Activated gamma-delta T cell treated with anti-CD3 and anti-CD28 coated beads, Interleukin-2, amount 50 U/mL, for 16 hours (primary cell): ENCODE measurements at regions not wholly inside any gene's neighbourhood (a gene's known extent, or its start where the extent isn't known, plus 50 kb on each side); places are given as distances from the start of the nearest gene placed in this dataset.

Experiments
- DNase-seq: peaks from one replicate; pipeline ENCODE4 v3.0.0-alpha.2; 2020; ENCODE audit warnings: low read depth

DNA sequence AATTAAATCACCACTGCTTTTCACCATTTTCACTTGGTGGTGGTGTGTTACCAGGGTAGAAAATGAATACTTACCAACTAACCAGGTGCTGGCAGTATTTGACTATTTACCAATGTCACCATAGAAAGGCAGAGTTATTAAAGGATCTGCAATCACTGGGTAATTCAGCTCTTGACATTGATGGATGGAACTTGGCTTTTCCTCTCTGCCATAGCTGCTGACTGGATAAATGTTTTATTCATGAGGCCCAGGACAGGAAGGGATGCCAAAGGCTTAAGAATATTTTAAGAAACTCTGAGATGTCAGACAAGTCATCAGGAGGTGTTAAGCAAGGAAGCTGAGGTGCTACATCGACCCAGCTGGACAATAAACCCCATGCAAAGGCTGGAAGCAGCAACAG is 495.5 kb upstream of the CFAP20DC start:
- DNase-seq: no peak

DNA sequence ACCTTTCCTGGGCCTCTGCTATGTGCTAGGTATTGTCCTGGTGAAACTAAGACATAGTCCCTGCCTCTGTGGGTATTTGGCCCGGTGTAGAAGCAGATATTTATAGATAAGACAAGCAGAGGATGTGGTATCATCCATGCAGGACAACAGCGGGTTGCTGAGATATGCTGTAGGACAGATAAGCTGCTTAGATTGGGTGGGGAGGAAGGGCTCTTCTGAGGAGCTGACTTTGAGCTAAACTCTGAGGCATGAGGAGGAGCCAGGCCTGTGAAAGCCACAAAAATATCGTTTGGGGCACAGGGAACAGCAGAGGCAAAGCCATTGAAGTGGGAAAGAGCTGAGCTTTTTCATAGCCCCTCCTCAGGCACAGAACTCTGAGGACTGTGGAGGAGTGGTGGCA is 492.5 kb upstream of the CFAP20DC start:
- DNase-seq: no peak

DNA sequence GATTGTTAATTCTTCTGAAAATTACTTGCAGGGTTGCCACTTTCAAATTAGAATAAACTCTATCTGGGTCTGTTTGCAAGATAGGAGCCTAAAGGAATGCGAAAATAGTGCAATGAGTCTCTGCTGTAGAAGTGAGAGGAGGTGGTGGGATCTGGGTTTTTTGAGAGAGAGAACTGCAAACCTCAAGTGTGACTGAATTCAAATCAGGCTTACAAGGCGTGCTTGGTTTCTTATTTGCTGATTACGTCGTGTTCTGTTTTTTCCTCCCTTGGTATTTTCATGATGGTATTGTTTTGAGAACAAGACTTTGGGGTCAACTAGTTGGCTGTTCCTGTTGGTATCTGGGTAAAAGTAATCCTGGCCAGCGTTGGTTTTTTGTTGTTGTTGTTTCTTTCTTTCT is 490.9 kb upstream of the CFAP20DC start:
- no peak for DNase-seq

DNA sequence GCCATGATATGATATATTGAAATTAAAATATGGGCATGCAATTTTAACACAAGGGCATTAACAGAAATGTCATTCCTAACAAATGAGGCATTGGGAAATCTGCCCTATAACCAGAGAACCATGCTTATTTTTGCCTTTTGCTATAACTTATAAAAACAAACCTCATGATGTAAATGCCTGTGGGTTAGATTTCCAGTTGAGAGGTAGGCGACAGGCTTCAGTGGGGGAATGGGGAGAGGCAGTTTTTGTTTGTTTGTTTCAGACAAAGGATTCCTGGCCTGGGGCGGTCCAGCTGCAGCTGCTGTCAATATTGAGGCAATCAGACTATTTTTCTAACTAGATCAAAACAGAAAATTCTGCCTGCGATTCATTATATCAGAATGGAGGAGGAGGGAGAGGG is 490.4 kb upstream of the CFAP20DC start:
- no peak for DNase-seq

DNA sequence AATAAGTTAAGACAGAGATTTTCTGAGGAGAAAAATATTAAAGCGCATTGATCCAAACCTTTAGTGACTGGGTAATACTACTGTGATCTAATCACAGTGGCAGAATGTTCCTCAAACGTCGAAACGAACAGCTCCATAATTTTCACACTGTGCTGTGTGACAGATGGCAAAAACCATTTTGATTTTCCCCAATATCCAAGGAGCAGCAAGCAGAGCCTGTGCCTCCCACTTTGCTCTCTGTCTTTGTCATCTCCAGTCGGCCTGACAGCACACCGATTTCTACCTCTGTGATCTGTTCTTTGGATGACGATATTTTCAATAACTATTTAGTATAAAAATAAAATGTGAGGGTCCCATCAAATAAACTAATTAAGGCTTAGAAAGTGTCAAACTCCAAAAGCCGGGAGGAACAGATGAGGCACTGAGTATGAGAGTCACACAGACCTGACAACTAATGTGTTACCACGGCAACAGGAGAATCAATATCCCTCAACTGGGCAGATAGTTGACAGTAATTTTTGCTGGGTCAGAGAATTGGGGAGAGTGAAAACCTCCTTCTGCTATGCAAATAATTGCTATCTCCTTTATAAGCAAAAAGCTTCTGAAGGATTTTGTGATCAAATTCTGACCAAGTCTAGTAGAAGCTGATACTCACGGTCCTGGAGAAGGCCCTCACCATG is 489.1 kb upstream of the CFAP20DC start:
- no peak for DNase-seq

DNA sequence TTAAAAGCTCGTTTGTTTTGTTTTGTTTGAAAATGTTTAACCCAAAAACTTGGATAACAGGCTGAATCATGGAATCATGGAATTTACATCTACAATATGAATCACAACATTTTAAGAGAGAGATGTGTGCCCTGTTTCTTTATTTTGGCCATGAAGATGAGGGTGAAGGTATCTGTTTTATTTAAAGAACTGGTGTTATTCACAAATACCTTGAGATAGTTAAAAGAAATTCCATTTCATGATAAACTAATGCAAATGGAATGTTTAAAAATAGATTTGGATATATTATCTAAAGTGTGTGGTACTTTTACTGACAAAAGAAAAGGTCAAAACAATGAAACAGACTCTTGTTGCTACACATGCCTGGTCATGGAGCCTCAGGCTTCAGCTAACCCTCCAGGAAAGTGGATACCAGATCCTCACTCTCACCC is 486.0 kb upstream of the CFAP20DC start:
- DNase-seq: no peak

DNA sequence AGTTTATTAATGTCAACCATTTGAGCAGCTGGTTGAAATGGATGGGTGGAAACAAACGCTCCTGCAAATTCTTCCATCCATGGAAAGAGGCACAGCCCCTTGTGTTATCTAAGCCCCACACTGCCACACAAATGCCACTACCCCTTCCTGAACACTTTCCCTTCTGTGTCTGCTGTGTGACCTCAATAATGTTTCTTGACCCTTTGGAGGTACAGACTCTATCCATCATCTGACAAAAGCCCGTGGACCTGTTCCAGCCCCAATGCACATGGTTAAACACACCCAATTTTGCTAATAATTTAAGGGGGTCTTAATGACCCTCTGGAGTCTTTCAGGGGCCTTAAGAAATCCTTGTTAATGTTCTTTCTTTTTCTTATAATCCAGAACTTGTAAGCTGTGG is 482.2 kb upstream of the CFAP20DC start:
- DNase-seq: no peak

DNA sequence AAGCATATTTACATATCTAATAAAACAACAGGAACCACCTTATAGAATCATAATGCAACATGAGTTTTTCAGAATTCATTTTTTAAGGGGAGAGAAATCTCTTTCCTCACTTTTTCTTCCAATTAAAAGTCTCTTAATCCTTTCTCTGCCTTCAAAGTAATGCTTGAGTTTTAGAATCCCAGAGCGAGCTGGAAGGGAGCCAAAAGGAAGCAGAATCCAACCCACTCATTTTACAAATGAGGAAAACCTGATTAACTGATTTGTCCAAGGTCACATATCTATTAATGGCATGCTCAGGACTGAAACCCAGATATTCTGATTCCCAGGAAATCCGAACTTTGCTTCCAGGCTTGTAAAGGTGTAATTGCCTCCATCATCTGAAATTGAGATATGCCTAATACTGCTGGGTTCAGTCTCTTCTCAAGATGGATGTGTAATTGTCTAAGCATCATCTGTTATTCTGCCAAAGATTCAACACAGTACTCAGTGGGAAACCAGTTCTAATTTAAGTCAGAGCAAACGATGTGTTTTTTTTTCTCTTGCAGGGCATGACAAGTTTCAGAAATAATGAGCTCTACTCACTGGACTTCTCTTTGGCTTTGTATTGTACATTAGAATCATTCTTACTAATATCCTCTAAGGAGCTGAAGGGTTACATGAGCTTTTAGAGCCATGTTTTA is 481.4 kb upstream of the CFAP20DC start:
- DNase-seq: no peak

DNA sequence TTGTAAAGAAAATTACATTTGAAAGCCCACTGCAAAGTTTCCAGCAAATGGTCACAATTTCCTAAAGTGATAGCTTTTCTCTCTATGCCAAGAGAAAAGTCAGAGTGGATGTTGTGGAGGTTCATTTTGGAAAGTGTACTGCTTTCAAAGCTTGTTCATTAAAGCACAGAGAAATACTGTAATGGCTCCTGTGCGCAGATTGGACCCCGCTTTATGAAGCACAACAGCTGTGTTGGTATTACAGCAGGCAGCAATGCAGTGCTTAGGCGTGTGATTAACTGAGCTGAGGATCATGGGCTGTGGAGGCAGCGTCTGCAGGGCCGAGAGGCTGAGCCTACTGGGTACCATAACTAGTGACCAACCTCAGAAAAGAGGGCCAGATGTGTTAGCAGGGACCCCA is 478.4 kb upstream of the CFAP20DC start:
- DNase-seq: no peak

DNA sequence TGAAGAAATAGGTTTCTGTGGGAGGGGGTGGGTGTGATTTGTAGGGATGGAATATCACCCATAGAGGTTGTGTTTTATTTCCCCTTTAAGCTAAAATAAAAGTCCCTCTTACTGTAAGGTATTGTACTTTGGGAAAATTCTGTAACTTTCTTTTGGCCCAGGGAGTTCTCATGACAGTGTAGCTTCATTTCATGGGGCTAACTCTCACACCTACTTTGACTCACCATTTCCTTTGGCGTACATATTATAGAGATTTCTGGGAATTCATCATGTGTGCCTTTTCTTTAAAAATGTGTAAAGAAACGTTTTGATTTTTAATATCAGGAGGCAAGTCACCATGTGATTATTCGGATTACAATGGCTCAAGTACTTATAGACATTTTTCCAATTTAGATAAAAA is 477.7 kb upstream of the CFAP20DC start:
- DNase-seq: no peak

DNA sequence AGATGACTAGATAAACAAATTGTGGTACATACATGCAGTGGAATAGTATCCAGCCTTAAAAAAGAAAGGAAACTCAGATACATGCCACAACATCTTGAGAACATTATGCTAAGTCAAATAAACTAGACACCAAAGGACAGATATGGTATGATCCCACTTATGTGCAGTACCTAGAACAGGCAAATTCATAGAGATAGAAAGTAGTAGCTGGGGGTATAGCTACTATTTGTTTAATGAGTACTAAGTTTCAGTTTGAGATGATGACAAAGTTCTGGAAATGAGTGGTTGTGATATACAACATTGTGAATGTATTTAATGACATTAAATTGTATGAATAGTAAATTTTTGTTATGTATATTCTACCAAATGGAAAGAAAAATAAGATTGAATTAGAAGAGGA is 477.2 kb upstream of the CFAP20DC start:
- no peak for DNase-seq

DNA sequence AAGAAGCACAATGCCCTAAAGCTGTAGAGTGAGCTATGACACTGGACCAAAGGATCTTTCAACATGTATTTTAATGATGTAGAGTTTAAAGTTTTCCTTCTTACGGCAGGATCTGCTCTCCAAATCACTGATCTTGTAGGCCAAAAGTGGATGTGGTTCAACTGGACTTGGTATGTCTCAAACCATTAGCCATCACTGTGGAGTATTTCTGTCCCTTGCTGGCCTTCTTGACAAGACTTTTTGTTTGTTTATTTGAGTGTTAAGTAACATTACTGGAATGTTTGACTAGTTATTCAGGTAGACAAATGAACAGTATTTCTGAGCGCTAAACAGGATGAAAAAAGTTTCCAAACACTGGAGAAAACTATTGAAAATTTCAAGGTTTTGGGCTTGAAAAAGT is 472.7 kb upstream of the CFAP20DC start:
- DNase-seq: no peak

DNA sequence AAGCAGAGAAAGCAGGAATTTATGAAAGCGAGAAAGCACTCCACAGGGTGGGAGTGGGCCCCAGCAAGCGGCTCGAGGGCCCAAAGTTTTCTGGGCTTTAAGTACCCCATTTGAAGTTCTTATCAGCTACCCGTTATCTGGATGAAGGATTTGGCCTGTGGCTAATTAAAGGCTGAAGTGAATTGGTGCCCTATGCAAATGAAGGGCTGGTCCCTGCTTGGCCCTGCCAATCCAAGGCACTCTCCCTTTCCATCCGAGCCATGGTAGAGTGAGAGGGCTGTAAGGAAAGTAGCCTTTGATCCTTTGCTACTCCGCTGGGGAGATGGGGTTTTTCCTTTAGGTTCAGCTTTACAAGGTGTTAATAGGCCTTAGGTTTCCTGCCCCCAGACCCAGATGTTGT is 469.3 kb upstream of the CFAP20DC start:
- no peak for DNase-seq

DNA sequence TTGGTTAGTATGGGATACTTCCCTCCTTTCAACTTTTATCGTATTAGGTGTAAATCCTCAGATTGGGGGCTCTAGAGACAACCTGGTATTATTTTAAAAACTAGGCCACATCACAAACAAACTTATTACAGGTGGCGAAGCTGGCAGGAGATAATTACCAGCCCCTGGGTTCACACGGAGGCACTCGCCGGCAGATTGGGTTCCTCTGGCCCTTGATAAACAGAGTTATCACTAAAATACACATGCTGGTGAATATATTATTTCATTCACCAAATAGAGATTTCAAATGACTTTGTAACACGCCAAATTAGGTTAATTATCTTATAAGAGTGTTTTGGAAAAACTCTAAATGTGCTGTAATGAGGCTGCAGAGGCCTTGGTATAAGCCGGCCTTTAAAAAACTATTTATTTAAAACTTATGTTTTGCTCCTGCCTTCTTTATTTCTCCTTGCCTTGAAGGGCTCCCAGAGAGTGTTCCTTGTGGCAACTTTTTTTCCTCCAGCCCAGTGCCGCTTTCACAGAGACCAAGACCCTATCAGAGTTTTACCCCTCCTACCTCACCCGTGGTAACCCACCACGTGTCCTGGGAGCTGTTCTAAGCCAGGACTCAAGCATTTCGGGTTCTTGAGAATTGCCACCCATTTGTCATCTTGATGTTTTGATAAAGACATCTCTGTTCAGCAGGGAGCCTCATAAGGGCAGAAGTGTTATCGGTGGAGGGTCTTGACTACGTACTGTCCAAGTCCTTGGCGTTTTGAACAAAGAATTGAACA is 468.6 kb upstream of the CFAP20DC start:
- no peak for DNase-seq

DNA sequence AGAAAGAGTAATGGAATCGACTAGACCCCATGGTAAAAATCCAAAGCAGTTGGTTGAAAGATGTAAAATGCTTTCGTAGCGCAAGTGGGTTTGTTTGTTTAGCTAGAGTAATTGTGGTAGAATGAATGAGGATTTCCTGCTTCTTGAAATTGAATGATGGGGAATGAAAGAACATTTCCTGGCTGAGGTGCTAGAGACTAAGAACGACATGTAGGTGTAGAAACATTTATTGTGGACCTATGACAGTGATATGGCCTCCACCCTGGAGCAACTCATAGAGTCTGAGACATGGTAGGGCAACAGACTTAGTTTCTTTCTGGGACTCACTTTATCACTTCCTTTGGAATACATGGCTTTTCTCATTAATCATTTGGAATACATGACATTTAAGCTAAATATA is 467.6 kb upstream of the CFAP20DC start:
- DNase-seq: no peak

DNA sequence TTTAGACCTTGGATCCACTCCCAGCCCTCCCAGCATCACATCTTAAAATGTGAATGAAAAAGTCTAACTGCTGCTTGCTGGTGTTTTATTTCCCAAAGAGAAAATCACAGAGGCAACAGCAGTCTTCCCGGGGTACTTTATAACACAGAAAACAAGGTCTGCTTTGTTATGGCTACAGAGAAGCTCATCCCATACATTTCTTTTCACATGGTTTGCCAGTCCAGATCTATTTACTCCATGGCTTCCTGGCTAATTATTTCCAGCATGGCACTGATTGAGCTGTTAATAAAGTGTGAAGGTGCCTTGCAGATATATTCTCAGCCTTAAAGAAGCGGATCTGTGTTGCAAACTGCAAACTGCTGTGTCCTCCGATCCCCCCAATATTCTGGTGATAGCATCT is 466.1 kb upstream of the CFAP20DC start:
- DNase-seq: no peak

DNA sequence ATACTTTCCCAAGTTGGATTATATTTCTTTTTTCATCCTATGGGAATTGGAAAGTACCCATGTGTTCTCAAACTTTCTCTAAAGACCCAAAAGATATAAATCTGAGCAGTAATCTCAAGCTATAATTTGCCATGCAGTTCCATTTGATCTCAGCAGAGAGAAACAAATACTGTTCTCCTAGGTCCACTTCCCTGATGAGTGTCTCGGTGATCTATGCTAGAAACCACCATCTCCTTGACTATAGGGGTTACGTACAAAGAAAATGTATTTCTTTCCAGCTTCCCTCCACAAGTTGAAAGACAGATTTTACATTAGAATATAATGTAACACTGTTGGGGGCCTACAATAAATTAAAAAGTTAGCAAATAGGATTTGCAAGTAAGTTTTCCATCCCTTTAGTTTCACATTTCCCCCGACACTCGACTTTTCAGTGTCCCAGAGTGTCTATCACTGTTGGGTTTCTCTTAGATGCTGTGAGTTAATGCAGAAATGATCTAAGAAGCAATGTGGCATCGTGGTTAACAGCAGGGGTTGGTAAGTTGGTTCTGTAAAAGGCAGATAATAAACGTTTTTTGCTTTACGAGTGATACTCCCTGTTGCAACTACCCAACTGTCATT is 465.1 kb upstream of the CFAP20DC start:
- no peak for DNase-seq

DNA sequence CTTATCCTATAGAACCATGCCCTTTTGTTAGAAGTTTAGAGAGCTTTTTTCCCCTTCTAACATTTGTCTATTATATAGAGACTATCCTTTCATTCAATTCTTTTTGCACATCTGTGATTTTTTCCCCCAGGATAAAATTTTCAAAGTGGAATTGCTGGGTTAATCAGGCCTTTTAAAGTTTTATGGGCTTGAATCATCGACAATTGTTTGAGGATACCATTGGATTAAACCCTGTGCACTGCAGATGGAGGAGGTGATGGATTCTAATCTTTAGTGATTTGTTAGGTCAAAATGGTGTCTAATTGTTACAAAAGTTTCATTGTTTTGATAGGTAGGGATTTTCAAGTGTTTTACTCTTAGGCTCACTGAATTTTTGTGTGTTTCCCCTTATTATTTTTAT is 463.7 kb upstream of the CFAP20DC start:
- no peak for DNase-seq

DNA sequence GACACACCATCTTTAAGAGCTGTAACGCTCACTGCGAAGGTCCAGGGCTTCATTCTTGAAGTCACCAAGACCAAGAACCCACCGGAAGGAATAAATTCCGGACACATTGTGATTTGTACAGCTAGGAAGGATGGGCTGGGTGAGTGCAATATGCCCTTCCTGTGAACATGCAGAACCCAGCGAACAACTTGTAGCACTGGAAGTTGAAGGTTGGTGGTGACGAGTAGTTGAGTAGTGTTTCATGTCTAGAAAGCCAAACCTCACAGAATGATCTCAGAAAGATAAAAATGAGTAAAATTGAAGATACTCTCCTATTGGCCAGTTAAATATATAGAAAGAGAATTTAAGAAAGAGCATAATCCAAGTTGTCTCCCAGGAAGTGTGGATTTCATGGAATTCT is 462.2 kb upstream of the CFAP20DC start:
- no peak for DNase-seq

DNA sequence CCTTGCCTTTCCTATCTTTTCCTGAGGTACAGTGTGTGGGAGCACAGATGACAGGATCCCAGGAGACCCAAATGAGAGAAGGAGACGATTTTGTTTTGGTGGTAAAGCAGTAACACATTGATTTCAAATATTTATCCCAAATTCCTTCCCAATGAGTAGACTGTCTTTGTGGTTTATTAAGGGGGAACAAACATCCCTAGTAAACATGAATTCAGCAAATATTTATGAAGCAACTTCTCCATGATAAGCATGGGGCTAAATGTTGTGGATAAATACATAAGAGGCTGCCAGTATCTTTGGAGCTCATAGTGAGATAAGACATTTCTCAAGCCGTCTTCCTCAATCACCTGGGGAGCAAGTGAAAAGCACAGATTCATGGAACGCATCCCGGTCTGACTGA is 460.8 kb upstream of the CFAP20DC start:
- DNase-seq: no peak

DNA sequence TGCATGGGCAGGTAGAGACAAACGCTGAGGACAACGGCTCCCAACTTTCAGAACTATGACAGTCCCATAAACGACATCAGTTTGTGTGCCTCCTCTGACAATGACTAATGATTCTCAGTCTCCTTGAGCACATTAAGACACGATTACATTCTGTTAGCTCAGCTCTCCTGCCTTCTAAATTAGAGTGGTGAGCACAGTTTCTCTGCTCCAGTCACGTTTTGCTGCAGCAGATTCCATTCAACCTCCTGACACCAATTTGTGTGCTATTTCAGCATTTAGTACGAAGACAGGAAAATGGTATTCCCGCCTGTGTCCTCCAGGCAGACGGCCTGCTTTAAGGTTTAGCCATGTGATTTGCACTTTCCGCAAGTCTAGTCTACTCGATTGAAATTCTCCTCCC is 458.4 kb upstream of the CFAP20DC start:
- no peak for DNase-seq

DNA sequence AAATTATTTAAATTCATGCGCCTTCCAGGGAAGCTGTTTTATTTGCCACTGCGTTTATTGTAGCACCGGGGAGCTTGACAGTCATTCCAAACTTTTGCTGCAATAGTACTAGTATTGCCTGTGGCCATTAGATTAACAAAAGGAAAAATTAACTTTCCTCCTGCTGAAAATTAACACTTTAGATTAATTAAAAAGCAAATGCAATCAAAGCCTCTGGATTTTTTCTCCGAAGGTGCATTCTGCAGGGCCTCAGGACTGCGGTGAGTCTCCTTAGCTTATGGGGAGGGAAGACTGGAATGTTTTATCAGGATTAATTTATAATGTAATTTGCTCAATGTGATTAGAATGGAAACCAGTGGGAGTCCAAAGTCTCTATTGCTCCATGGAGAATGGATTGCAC is 456.4 kb upstream of the CFAP20DC start:
- DNase-seq: no peak

DNA sequence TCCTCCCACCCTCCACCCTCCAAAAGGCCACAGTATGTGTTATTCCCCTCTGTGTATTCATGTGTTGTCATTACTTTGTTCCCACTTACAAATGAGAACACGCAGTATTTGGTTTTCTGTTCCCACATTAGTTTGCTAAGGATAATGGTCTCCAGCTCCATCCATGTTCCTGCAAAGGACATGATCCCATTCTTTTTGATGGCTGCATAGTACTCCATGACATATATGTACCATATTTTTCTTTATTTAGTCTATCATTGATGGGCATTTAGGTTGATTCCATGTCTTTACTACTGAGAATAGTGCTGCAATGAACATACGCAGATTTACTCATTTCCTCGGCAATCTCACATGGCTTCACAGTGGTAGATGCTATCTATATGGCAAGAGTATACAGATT is 453.6 kb upstream of the CFAP20DC start:
- DNase-seq: no peak
